Adipocyte (in vitro differentiated cells): ENCODE measurements at regions not wholly inside any gene's neighbourhood (a gene's known extent, or its start where the extent isn't known, plus 50 kb on each side); places are given as distances from the start of the nearest gene placed in this dataset.
"Not testable (repeated sequence)": the region's sequence is repeated elsewhere in the genome, so short reads cannot be mapped to it uniquely, and the experiment has no call there.

ENCODE experiments used
- DNase-seq: peaks from one replicate; pipeline ENCODE4 v3.0.0-alpha.2; 2015; ENCODE audit warnings: low read depth
- H3K27me3 ChIP-seq: replicated peaks from 2 replicates; pipeline ENCODE4 v1.7.0; 2013; ENCODE audit warnings: mild to moderate bottlenecking, low read length, moderate library complexity; ENCODE audit not compliant: control insufficient read depth, insufficient read depth
- H3K36me3 ChIP-seq: 2 replicates; pipeline ENCODE4 v1.7.0; 2013; ENCODE audit warnings: low read length, mild to moderate bottlenecking, moderate library complexity; ENCODE audit not compliant: control insufficient read depth, insufficient read depth, severe bottlenecking
- H3K4me1 ChIP-seq: 2 replicates; pipeline ENCODE4 v1.7.0; 2013; ENCODE audit warnings: mild to moderate bottlenecking, low read length, moderate library complexity; ENCODE audit not compliant: control insufficient read depth, insufficient read depth
- H3K4me3 ChIP-seq: 2 replicates; pipeline ENCODE4 v1.7.0; 2013; ENCODE audit warnings: mild to moderate bottlenecking, low read length, moderate library complexity
- H3K9ac ChIP-seq: 2 replicates; pipeline ENCODE4 v1.7.0; 2013; ENCODE audit warnings: mild to moderate bottlenecking, low read length, moderate library complexity
- H3K9me3 ChIP-seq: 2 replicates; pipeline ENCODE4 v1.7.0; 2013; ENCODE audit warnings: mild to moderate bottlenecking, low read length, moderate library complexity; ENCODE audit not compliant: control insufficient read depth

GRCh38 chr4:24364249-24364648, 220.1 kb downstream of the DHX15 start:
- Histone ChIP-seq H3K4me3 (no peak overlapping the region), H3K4me1 (peaks cover 8% of the 10 kb centered on the region), H3K9ac (no peak overlapping the region), H3K27me3 (no peaks in the 10 kb centered on the region), H3K9me3 (no peaks in the 10 kb centered on the region), H3K36me3 (no peaks in the 10 kb centered on the region)
- DNase-seq: no peak

DNA sequence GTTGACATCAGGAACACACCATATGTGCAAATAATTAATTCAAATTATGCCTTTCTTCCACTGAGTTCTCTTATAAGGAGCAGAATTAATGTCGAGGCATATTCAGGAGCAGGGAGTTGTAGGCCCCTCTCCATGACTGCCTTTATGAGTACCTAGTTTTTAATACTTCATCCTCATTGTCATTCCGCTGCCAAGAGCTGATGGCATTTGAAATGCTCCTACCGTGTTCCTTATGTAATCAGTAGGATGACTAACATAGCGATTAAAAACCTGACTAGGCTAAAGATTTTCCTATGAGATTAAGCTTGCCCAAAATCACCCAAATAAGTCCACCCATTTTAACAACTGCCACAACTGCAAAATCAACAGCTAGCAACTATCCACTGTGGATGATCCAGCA, 220.6 kb downstream of the DHX15 start:
- Histone ChIP-seq H3K36me3 (no peaks in the 10 kb centered on the region), H3K9me3 (no peaks in the 10 kb centered on the region), H3K4me1 (peaks cover 8% of the 10 kb centered on the region), H3K4me3 (no peak overlapping the region), H3K9ac (no peak overlapping the region), H3K27me3 (no peaks in the 10 kb centered on the region)
- no peak for DNase-seq

GRCh38 chr4:24352112-24352511, 232.2 kb downstream of the DHX15 start:
- Histone ChIP-seq H3K4me1 (no peaks in the 10 kb centered on the region), H3K4me3 (no peak overlapping the region)

GRCh38 chr4:24349168-24349996, 235.0 kb downstream of the DHX15 start:
- not testable (repeated sequence) for H3K4me3 ChIP-seq, DNase-seq, H3K9ac ChIP-seq, H3K27me3 ChIP-seq, H3K9me3 ChIP-seq, H3K36me3 ChIP-seq, H3K4me1 ChIP-seq

More at GRCh38 chr4:24352112-24352511, 232.2 kb downstream of the DHX15 start:
- Histone ChIP-seq H3K36me3 (no peaks in the 10 kb centered on the region), H3K9me3 (no peaks in the 10 kb centered on the region), H3K9ac (no peak overlapping the region), H3K27me3 (no peaks in the 10 kb centered on the region)
- no peak for DNase-seq

GRCh38 chr4:24339260-24339659, 245.1 kb downstream of the DHX15 start:
- Histone ChIP-seq H3K9ac (no peak overlapping the region), H3K9me3 (no peaks in the 10 kb centered on the region), H3K27me3 (no peaks in the 10 kb centered on the region), H3K4me1 (no peaks in the 10 kb centered on the region), H3K4me3 (no peak overlapping the region), H3K36me3 (no peaks in the 10 kb centered on the region)
- DNase-seq: no peak

GRCh38 chr4:24337451-24338190, 246.7 kb downstream of the DHX15 start:
- H3K4me3 ChIP-seq: no peak overlapping the region
- no peaks in the 10 kb centered on the region for H3K27me3 ChIP-seq
- no peaks in the 10 kb centered on the region for H3K4me1 ChIP-seq
- H3K9me3 ChIP-seq: no peaks in the 10 kb centered on the region
- H3K36me3 ChIP-seq: no peaks in the 10 kb centered on the region
- no peak overlapping the region for H3K9ac ChIP-seq
- no peak for DNase-seq

- no peak overlapping the region for H3K4me3 ChIP-seq
Observed at GRCh38 chr4:24335616-24336015, 248.7 kb downstream of the DHX15 start.

DNA sequence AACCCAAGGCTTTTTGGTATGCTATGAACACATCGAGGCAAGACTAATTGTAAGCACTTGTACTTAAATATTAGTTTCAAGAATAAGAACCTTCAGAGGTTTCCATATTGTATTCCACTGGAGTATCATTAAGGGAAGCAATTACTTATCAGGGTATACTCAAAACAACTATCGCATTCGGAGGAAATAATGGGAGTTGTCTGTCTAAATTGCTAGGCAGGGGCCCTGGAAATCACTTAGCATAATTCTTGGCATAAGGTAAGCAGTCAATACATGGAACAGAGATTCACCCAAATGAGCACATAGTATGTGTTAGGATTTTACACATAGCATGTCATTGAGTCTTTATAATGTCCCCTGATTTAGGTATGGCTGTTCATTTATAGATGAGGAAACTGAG, 249.4 kb downstream of the DHX15 start:
- DNase-seq: no peak
- no peaks in the 10 kb centered on the region for H3K36me3 ChIP-seq

More at GRCh38 chr4:24335616-24336015, 248.7 kb downstream of the DHX15 start:
- no peaks in the 10 kb centered on the region for H3K9me3 ChIP-seq
- no peaks in the 10 kb centered on the region for H3K27me3 ChIP-seq
- no peak for DNase-seq
- H3K4me1 ChIP-seq: peaks cover 7% of the 10 kb centered on the region
- H3K9ac ChIP-seq: no peak overlapping the region
- no peaks in the 10 kb centered on the region for H3K36me3 ChIP-seq

DNA sequence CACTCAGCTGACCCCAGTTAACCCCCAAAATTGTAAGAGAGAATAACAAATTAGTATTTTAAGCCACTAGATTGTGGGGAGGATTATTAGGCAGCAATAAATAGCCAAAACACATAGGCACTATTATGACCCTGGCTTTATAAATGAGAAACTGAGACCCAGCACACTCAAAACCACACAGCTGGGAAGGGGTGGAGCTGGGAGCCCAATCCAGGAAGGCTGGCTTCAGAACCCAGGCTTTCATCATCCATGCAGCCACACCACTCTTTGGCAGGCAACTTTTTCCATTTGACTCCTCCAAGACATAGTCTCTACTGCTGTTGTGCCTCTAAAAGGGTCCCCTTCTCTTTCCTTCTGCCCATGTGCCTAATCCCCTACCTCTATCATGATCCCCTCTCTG, 253.8 kb downstream of the DHX15 start:
- H3K4me1 ChIP-seq: peaks cover 15% of the 10 kb centered on the region
- DNase-seq: no peak
- no peaks in the 10 kb centered on the region for H3K27me3 ChIP-seq
- H3K4me3 ChIP-seq: no peak overlapping the region
- H3K36me3 ChIP-seq: no peaks in the 10 kb centered on the region
- no peak overlapping the region for H3K9ac ChIP-seq
- H3K9me3 ChIP-seq: no peaks in the 10 kb centered on the region

More for the DNA sequence above, 249.4 kb downstream of the DHX15 start:
- peaks cover 15% of the 10 kb centered on the region for H3K4me1 ChIP-seq
- H3K4me3 ChIP-seq: no peak overlapping the region
- H3K9me3 ChIP-seq: no peaks in the 10 kb centered on the region
- H3K27me3 ChIP-seq: no peaks in the 10 kb centered on the region
- no peak overlapping the region for H3K9ac ChIP-seq

DNA sequence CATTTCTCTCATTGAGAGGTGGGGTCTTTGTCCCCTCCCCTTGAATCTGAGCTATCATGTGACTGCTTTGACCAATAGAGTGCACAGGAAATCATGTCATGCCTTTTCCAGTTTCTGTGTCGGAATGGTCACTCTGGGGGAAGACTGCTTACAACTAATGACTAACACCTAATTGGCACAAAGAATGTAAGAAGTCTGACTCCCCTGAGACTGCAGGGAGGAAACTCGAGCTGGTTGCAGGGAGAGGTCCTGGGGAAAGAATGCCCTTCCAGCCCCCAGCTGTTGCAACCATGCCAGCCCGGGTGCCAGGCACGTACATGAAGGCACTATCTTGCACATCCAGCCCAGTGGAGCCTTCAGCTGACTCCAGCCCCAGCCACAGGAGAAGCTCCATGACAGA, 254.2 kb downstream of the DHX15 start:
- H3K36me3 ChIP-seq: no peaks in the 10 kb centered on the region
- no peak for DNase-seq
- peaks cover 15% of the 10 kb centered on the region for H3K4me1 ChIP-seq

GRCh38 chr4:24328711-24329110, 255.6 kb downstream of the DHX15 start:
- no peak for DNase-seq
- H3K9me3 ChIP-seq: no peaks in the 10 kb centered on the region
- no peak overlapping the region for H3K4me3 ChIP-seq
- no peaks in the 10 kb centered on the region for H3K27me3 ChIP-seq
- peaks cover 15% of the 10 kb centered on the region for H3K4me1 ChIP-seq
- no peaks in the 10 kb centered on the region for H3K36me3 ChIP-seq
- no peak overlapping the region for H3K9ac ChIP-seq

More for the DNA sequence above, 254.2 kb downstream of the DHX15 start:
- Histone ChIP-seq H3K9ac (no peak overlapping the region), H3K27me3 (no peaks in the 10 kb centered on the region), H3K4me3 (no peak overlapping the region), H3K9me3 (no peaks in the 10 kb centered on the region)
